ES-I3 (cell line): ENCODE measurements at regions not wholly inside any gene's neighbourhood (a gene's known extent, or its start where the extent isn't known, plus 50 kb on each side); places are given as distances from the start of the nearest gene placed in this dataset.
"Not testable (repeated sequence)": the region's sequence is repeated elsewhere in the genome, so short reads cannot be mapped to it uniquely, and the experiment has no call there.

Source experiments
- H3K36me3 ChIP-seq: 2 replicates; pipeline ENCODE4 v1.6.1; 2013; ENCODE audit warnings: mild to moderate bottlenecking, low read length, control low read depth, moderate library complexity; ENCODE audit not compliant: insufficient read depth
- H3K4me1 ChIP-seq: 2 replicates; pipeline ENCODE4 v1.6.1; 2013; ENCODE audit warnings: mild to moderate bottlenecking, control low read depth, low read length; ENCODE audit not compliant: insufficient read depth
- H3K9ac ChIP-seq: 2 replicates; pipeline ENCODE4 v1.6.1; 2013; ENCODE audit warnings: low read depth, mild to moderate bottlenecking, low read length, moderate library complexity
- H3K9me3 ChIP-seq: 2 replicates; pipeline ENCODE4 v1.6.1; 2013; ENCODE audit warnings: mild to moderate bottlenecking, low read length, moderate library complexity; ENCODE audit not compliant: control insufficient read depth, insufficient read depth

GRCh38 chr7:101679653-101680173, 50.6 kb upstream of the MYL10 start:
- not testable (repeated sequence) for H3K36me3 ChIP-seq, H3K9ac ChIP-seq, H3K9me3 ChIP-seq
- peaks cover 19% of the 10 kb centered on the region for H3K4me1 ChIP-seq

GRCh38 chr7:101680406-101681145, 51.5 kb upstream of the MYL10 start:
- H3K36me3 ChIP-seq, result no peaks in the 10 kb centered on the region
- no peak overlapping the region for H3K9ac ChIP-seq
- peaks cover 19% of the 10 kb centered on the region for H3K4me1 ChIP-seq
- H3K9me3 ChIP-seq, result no peaks in the 10 kb centered on the region

- H3K9ac ChIP-seq, result no peak overlapping the region
Observed at GRCh38 chr7:101681170-101682007, 52.3 kb upstream of the MYL10 start.

GRCh38 chr7:101684983-101685330, 55.9 kb upstream of the MYL10 start:
- H3K9me3 ChIP-seq, result no peaks in the 10 kb centered on the region
- no peaks in the 10 kb centered on the region for H3K36me3 ChIP-seq
- no peak overlapping the region for H3K9ac ChIP-seq
- H3K4me1 ChIP-seq, result 0 out of 2 replicates have a peak, but pooled peaks cover 2% of the 10 kb centered on the region

More at GRCh38 chr7:101681170-101682007, 52.3 kb upstream of the MYL10 start:
- Histone ChIP-seq H3K36me3 (no peaks in the 10 kb centered on the region), H3K4me1 (peaks cover 16% of the 10 kb centered on the region), H3K9me3 (no peaks in the 10 kb centered on the region)

- Histone ChIP-seq H3K4me1 (0 out of 2 replicates have a peak, but pooled peaks cover 2% of the 10 kb centered on the region), H3K36me3 (no peaks in the 10 kb centered on the region), H3K9me3 (no peaks in the 10 kb centered on the region), H3K9ac (no peak overlapping the region)
Observed at GRCh38 chr7:101686030-101686429, 56.9 kb upstream of the MYL10 start.

- no peaks in the 10 kb centered on the region for H3K9me3 ChIP-seq
- H3K36me3 ChIP-seq, result no peaks in the 10 kb centered on the region
- H3K4me1 ChIP-seq, result no peaks in the 10 kb centered on the region
- H3K9ac ChIP-seq, result no peak overlapping the region
Observed at GRCh38 chr7:101687081-101687480, 58.0 kb upstream of the MYL10 start.

GRCh38 chr7:101687791-101688182, 58.7 kb upstream of the MYL10 start:
- H3K36me3 ChIP-seq, result no peaks in the 10 kb centered on the region
- H3K9me3 ChIP-seq, result no peaks in the 10 kb centered on the region
- no peaks in the 10 kb centered on the region for H3K4me1 ChIP-seq
- peak overlapping the region; percentile 41; the same call in 1 of the 2 replicates for H3K9ac ChIP-seq

- no peaks in the 10 kb centered on the region for H3K9me3 ChIP-seq
- H3K36me3 ChIP-seq, result no peaks in the 10 kb centered on the region
- H3K4me1 ChIP-seq, result no peaks in the 10 kb centered on the region
- peak overlapping the region; percentile 41 for H3K9ac ChIP-seq
Observed at GRCh38 chr7:101688183-101688831, 59.2 kb upstream of the MYL10 start.

GRCh38 chr7:101688995-101689907, 60.2 kb upstream of the MYL10 start:
- no peaks in the 10 kb centered on the region for H3K4me1 ChIP-seq
- H3K9ac ChIP-seq, result no peak overlapping the region
- H3K9me3 ChIP-seq, result no peaks in the 10 kb centered on the region

GRCh38 chr7:101690061-101690460, 61.0 kb upstream of the MYL10 start:
- Histone ChIP-seq H3K9ac (no peak overlapping the region), H3K36me3 (no peaks in the 10 kb centered on the region), H3K4me1 (no peaks in the 10 kb centered on the region), H3K9me3 (no peaks in the 10 kb centered on the region)

More at GRCh38 chr7:101688995-101689907, 60.2 kb upstream of the MYL10 start:
- H3K36me3 ChIP-seq, result no peaks in the 10 kb centered on the region

- no peaks in the 10 kb centered on the region for H3K9me3 ChIP-seq
- no peak overlapping the region for H3K9ac ChIP-seq
- no peaks in the 10 kb centered on the region for H3K36me3 ChIP-seq
- no peaks in the 10 kb centered on the region for H3K4me1 ChIP-seq
Observed at GRCh38 chr7:101691822-101692384, 62.8 kb upstream of the MYL10 start.

- Histone ChIP-seq H3K4me1 (no peaks in the 10 kb centered on the region), H3K9me3 (no peaks in the 10 kb centered on the region), H3K9ac (no peak overlapping the region), H3K36me3 (no peaks in the 10 kb centered on the region)
Observed at GRCh38 chr7:101693498-101694091, 64.5 kb upstream of the MYL10 start.

- Histone ChIP-seq H3K9ac (no peak overlapping the region), H3K9me3 (no peaks in the 10 kb centered on the region), H3K4me1 (no peaks in the 10 kb centered on the region; the same call in 1 of the 2 replicates), H3K36me3 (no peaks in the 10 kb centered on the region)
Observed at GRCh38 chr7:101698964-101699363, 69.9 kb upstream of the MYL10 start.
